SK-N-MC (cell line): ENCODE measurements at regions not wholly inside any gene's neighbourhood (a gene's known extent, or its start where the extent isn't known, plus 50 kb on each side); places are given as distances from the start of the nearest gene placed in this dataset.

Experiments used
- EZH2 ChIP-seq: fragments of 200-600 bp; sonication (generic); IDR thresholded peaks from one replicate; pipeline ENCODE4 v1.6.1; 2017; ENCODE audit warnings: antibody characterized with exemption
- FOXP2 ChIP-seq: optimal IDR thresholded peaks from 2 replicates; pipeline ENCODE3; 2011; ENCODE audit warnings: mild to moderate bottlenecking, moderate library complexity; ENCODE audit not compliant: insufficient read depth; ENCODE audit errors: extremely low read length, control extremely low read depth
- POLR2AphosphoS5 ChIP-seq: IDR thresholded peaks from 2 replicates; pipeline ENCODE4 v1.6.1; 2012; ENCODE audit warnings: mild to moderate bottlenecking, low read depth, low read length, borderline replicate concordance

GRCh38 chr20:20903773-20904500 lies 191.5 kb upstream of the RALGAPA2 start:
- TF ChIP-seq EZH2 = no peak
- no peak for TF ChIP-seq POLR2AphosphoS5
- no peak for TF ChIP-seq FOXP2
